MM.1S (cell line): ENCODE measurements at regions not wholly inside any gene's neighbourhood (a gene's known extent, or its start where the extent isn't known, plus 50 kb on each side); places are given as distances from the start of the nearest gene placed in this dataset.
"Not testable (repeated sequence)": the region's sequence is repeated elsewhere in the genome, so short reads cannot be mapped to it uniquely, and the experiment has no call there.

Experiments
- DNase-seq: peaks from one replicate; pipeline ENCODE4 v3.0.0-alpha.2; 2015
- H2AFZ ChIP-seq: fragments of 300-600 bp; sonication (generic); 2 replicates; pipeline ENCODE4 v1.6.0; 2016; ENCODE audit warnings: antibody characterized with exemption, low read length
- H3F3A ChIP-seq: fragments of 300-600 bp; sonication (generic); 2 replicates; pipeline ENCODE4 v1.6.1; 2016; ENCODE audit warnings: mild to moderate bottlenecking, antibody characterized with exemption, low read length, moderate library complexity, mixed read lengths; ENCODE audit not compliant: insufficient read depth
- H3K27ac ChIP-seq: fragments of 300-600 bp; sonication (generic); 2 replicates; pipeline ENCODE4 v1.5.1; 2016; ENCODE audit warnings: mild to moderate bottlenecking, low read length
- H3K27me3 ChIP-seq: fragments of 300-600 bp; sonication (generic); replicated peaks from 2 replicates; pipeline ENCODE4 v1.6.0; 2016; ENCODE audit warnings: low read length; ENCODE audit not compliant: insufficient read depth
- H3K36me3 ChIP-seq: fragments of 300-600 bp; sonication (generic); replicated peaks from 2 replicates; pipeline ENCODE4 v1.6.1; 2016; ENCODE audit warnings: mild to moderate bottlenecking, low read length, mixed read lengths; ENCODE audit not compliant: insufficient read depth
- H3K4me1 ChIP-seq: fragments of 300-600 bp; sonication (generic); 2 replicates; pipeline ENCODE4 v1.6.1; 2016; ENCODE audit warnings: low read length, mixed read lengths
- H3K4me2 ChIP-seq: fragments of 300-600 bp; sonication (generic); 2 replicates; pipeline ENCODE4 v1.6.0; 2016; ENCODE audit warnings: low read depth, low read length
- H3K4me3 ChIP-seq: fragments of 300-600 bp; sonication (generic); 2 replicates; pipeline ENCODE4 v1.5.1; 2016; ENCODE audit warnings: low read length, mixed read lengths
- H3K79me2 ChIP-seq: fragments of 300-600 bp; sonication (generic); 2 replicates; pipeline ENCODE4 v1.6.1; 2016; ENCODE audit warnings: mixed run types, low read length, mixed read lengths
- H3K9ac ChIP-seq: fragments of 300-600 bp; sonication (generic); 2 replicates; pipeline ENCODE4 v1.6.1; 2016; ENCODE audit warnings: low read length, mixed read lengths
- H3K9me2 ChIP-seq: fragments of 300-600 bp; sonication (generic); replicated peaks from 2 replicates; pipeline ENCODE4 v1.6.1; 2016; ENCODE audit warnings: mild to moderate bottlenecking, low read length, mixed read lengths; ENCODE audit not compliant: insufficient read depth
- H3K9me3 ChIP-seq: fragments of 300-600 bp; sonication (generic); replicated peaks from 2 replicates; pipeline ENCODE4 v1.6.1; 2016; ENCODE audit warnings: mild to moderate bottlenecking, low read length, mixed read lengths; ENCODE audit not compliant: insufficient read depth
- H4K20me1 ChIP-seq: fragments of 300-600 bp; sonication (generic); 2 replicates; pipeline ENCODE4 v1.6.1; 2016; ENCODE audit warnings: mild to moderate bottlenecking, low read length, moderate library complexity, mixed read lengths; ENCODE audit not compliant: insufficient read depth
- EZH2 ChIP-seq: fragments of 300-600 bp; sonication (generic); optimal IDR thresholded peaks from 2 replicates; pipeline ENCODE3; 2017; ENCODE audit warnings: low read depth, mild to moderate bottlenecking, antibody characterized with exemption, low read length, mixed read lengths
- EZH2phosphoT487 ChIP-seq: fragments of 300-600 bp; sonication (generic); IDR thresholded peaks from 2 replicates; pipeline ENCODE4 v1.6.1; 2018; ENCODE audit warnings: antibody characterized with exemption, low read length
- TF ChIP-seq, protein P1 (sequence below): fragments of 300-600 bp; sonication (generic); IDR thresholded peaks from 2 replicates; pipeline ENCODE4 v1.5.1; 2016; ENCODE audit warnings: antibody characterized with exemption, low read length, mixed read lengths

DNA sequence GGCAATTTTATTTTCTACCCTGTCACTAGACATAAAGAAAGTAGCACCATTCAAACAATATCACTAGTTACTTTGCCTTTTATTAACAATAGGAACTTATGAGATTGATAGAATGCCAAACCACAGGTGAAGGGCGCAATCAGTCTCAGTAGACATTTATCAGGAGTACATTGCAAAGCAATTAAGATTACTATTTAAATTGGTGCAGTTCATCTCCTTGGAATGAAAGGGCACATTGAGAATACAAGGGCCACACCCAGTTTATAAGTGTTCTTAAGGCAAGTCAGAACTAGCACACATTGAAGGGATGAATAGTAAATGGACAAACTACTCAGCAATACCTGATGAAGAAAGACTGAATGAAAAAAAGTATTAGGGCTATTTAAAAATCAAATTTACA, 601.4 kb downstream of the C12orf50 start:
- no peak overlapping the region for H3K4me3 ChIP-seq
- H3K27me3 ChIP-seq = no peaks in the 10 kb centered on the region
- H3K36me3 ChIP-seq = no peaks in the 10 kb centered on the region
- no peaks in the 10 kb centered on the region for H3F3A ChIP-seq
- DNase-seq = no peak
- H3K27ac ChIP-seq = no peak overlapping the region
- no peak for TF ChIP-seq EZH2phosphoT487
- TF ChIP-seq, protein P1, sequence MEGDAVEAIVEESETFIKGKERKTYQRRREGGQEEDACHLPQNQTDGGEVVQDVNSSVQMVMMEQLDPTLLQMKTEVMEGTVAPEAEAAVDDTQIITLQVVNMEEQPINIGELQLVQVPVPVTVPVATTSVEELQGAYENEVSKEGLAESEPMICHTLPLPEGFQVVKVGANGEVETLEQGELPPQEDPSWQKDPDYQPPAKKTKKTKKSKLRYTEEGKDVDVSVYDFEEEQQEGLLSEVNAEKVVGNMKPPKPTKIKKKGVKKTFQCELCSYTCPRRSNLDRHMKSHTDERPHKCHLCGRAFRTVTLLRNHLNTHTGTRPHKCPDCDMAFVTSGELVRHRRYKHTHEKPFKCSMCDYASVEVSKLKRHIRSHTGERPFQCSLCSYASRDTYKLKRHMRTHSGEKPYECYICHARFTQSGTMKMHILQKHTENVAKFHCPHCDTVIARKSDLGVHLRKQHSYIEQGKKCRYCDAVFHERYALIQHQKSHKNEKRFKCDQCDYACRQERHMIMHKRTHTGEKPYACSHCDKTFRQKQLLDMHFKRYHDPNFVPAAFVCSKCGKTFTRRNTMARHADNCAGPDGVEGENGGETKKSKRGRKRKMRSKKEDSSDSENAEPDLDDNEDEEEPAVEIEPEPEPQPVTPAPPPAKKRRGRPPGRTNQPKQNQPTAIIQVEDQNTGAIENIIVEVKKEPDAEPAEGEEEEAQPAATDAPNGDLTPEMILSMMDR = no peak
- no peak overlapping the region for H3K9ac ChIP-seq
- no peaks in the 10 kb centered on the region for H3K79me2 ChIP-seq
- no peaks in the 10 kb centered on the region for H3K9me3 ChIP-seq
- no peaks in the 10 kb centered on the region for H3K4me1 ChIP-seq
- no peak overlapping the region for H3K4me2 ChIP-seq
- no peaks in the 10 kb centered on the region for H3K9me2 ChIP-seq
- no peak overlapping the region for H2AFZ ChIP-seq
- no peaks in the 10 kb centered on the region for H4K20me1 ChIP-seq

DNA sequence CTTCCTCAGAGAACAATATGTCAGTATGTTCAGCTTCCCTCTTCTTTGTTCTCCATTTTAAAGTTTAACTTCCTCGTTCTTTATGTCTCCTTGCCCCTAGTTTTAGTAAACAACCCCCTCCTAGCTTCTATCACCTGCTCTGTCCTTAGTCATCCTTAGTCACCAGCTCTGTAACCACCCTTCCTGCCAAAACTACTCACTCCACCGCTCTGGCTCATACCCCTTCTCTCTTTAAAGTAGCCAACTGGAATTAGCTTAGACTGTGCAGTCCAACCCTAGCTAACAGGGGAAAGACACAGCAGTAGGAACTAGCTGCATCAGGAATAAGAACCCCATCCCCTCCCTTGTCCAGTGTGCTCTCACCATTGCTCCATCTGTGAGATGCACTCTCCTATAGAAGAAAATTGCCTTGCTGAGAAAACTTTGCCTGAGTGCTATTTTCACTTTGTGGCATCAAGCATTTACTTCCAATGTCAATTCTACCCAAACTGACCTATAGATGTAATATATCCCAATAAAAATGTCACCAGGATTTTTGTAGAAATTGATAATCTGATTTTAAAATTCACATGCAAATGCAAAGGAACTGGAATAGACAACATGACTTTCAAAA, 603.2 kb downstream of the C12orf50 start:
- no peaks in the 10 kb centered on the region for H3K9me3 ChIP-seq
- no peaks in the 10 kb centered on the region for H3K79me2 ChIP-seq
- H3K27ac ChIP-seq = no peak overlapping the region
- no peak overlapping the region for H3K9ac ChIP-seq
- no peak overlapping the region for H3K4me2 ChIP-seq
- no peaks in the 10 kb centered on the region for H3K4me1 ChIP-seq
- H2AFZ ChIP-seq = no peak overlapping the region
- H3K9me2 ChIP-seq = no peaks in the 10 kb centered on the region
- H3K4me3 ChIP-seq = no peak overlapping the region
- no peaks in the 10 kb centered on the region for H4K20me1 ChIP-seq
- H3K36me3 ChIP-seq = no peaks in the 10 kb centered on the region
- H3K27me3 ChIP-seq = no peaks in the 10 kb centered on the region
- TF ChIP-seq, protein P1 = no peak
- no peak for TF ChIP-seq EZH2phosphoT487
- no peak for TF ChIP-seq EZH2
- no peaks in the 10 kb centered on the region for H3F3A ChIP-seq
- DNase-seq = no peak

DNA sequence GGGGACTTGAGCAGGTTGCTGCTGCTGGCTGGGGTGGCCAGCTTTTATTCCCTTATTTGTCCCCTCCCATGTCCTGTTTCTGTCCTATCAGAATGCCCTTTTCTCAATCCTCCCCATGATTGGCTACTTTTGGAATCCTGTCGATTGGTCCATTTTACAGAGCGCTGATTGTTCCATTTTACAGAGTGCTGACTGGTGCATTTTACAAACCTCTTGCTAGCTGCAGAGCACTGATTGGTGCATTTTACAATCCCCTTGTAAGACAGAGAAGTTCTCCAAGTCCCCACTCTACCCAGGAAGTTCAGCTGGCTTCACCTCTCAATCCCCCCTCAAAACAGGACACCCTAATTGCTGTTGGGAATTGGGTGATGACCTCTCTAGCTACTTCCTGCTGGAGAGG, 608.0 kb downstream of the C12orf50 start:
- H3F3A ChIP-seq, H3K27me3 ChIP-seq, H2AFZ ChIP-seq, H4K20me1 ChIP-seq, H3K27ac ChIP-seq, H3K9me3 ChIP-seq, H3K9ac ChIP-seq, H3K79me2 ChIP-seq, H3K4me2 ChIP-seq, H3K4me1 ChIP-seq, H3K9me2 ChIP-seq, H3K36me3 ChIP-seq, DNase-seq, H3K4me3 ChIP-seq: not testable (repeated sequence)

DNA sequence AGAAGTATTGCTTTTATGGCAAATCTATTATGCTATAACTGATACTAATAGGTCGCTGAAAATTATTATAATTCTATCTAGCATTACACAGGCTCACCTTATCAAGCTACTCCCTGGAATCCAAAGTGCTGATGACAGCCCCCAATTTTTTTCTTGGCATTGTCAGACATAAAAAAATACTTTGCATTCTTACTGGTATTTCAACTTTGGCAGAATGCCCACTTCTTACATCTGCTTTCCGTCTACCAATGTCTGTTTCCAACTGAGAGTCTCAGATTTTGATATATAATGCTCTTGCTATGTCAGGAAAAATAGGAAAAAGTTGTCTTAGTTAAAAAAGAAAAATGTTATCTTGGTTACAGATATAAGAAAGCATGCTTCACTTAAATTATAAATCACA, 615.4 kb downstream of the C12orf50 start:
- H3K9me2 ChIP-seq = no peaks in the 10 kb centered on the region
- no peaks in the 10 kb centered on the region for H3K79me2 ChIP-seq
- TF ChIP-seq, protein P1 = no peak
- H3K9me3 ChIP-seq = no peaks in the 10 kb centered on the region
- H3K36me3 ChIP-seq = no peaks in the 10 kb centered on the region
- H3K27me3 ChIP-seq = no peaks in the 10 kb centered on the region
- no peak overlapping the region for H3K9ac ChIP-seq
- H4K20me1 ChIP-seq = no peaks in the 10 kb centered on the region
- H3F3A ChIP-seq = no peaks in the 10 kb centered on the region
- no peak overlapping the region for H3K4me3 ChIP-seq
- DNase-seq = no peak
- H2AFZ ChIP-seq = no peak overlapping the region
- H3K4me2 ChIP-seq = no peak overlapping the region
- no peak overlapping the region for H3K27ac ChIP-seq
- no peaks in the 10 kb centered on the region for H3K4me1 ChIP-seq
